Astrocyte (in vitro differentiated cells and primary cell): ENCODE measurements at regions not wholly inside any gene's neighbourhood (a gene's known extent, or its start where the extent isn't known, plus 50 kb on each side); places are given as distances from the start of the nearest gene placed in this dataset.

Experiments used
- DNase-seq: peaks from one replicate; pipeline ENCODE4 v3.0.0-alpha.2; 2010; ENCODE audit warnings: low read depth
- FAIRE-seq: peaks from 2 replicates; lab custom pipeline; 2011; peaks lifted over from hg19 to GRCh38; lab: Jason Lieb, UNC
- H2AFZ ChIP-seq: 2 replicates; pipeline ENCODE4 v1.6.0; 2012; ENCODE audit warnings: low read depth, low read length, inconsistent platforms
- H3K27ac ChIP-seq: 2 replicates; pipeline ENCODE4 v1.5.1; 2011; ENCODE audit warnings: low read depth, low read length, inconsistent platforms
- H3K27me3 ChIP-seq: 2 replicates; pipeline ENCODE4 v1.6.0; 2011; ENCODE audit warnings: low read length, inconsistent platforms; ENCODE audit not compliant: insufficient read depth
- H3K36me3 ChIP-seq: 2 replicates; pipeline ENCODE4 v1.5.1; 2011; ENCODE audit warnings: low read length, inconsistent platforms; ENCODE audit not compliant: insufficient read depth
- H3K4me1 ChIP-seq: 2 replicates; pipeline ENCODE4 v1.5.1; 2011; ENCODE audit warnings: low read length, inconsistent platforms; ENCODE audit not compliant: insufficient read depth
- H3K4me2 ChIP-seq: 2 replicates; pipeline ENCODE4 v1.6.0; 2012; ENCODE audit warnings: low read length, inconsistent platforms
- H3K4me3 ChIP-seq: 2 replicates; pipeline ENCODE4 v1.5.1; 2011; ENCODE audit warnings: low read depth, mild to moderate bottlenecking, low read length, inconsistent platforms; ENCODE audit not compliant: insufficient read depth
- H3K79me2 ChIP-seq: 2 replicates; pipeline ENCODE4 v1.6.0; 2012; ENCODE audit warnings: mild to moderate bottlenecking, low read length, inconsistent platforms; ENCODE audit not compliant: insufficient read depth
- H3K9ac ChIP-seq: 2 replicates; pipeline ENCODE4 v1.6.0; 2012; ENCODE audit warnings: mild to moderate bottlenecking, low read length, inconsistent platforms
- H3K9me3 ChIP-seq: 2 replicates; pipeline ENCODE4 v1.5.1; 2012; ENCODE audit warnings: low read depth, mild to moderate bottlenecking, low read length, inconsistent platforms; ENCODE audit not compliant: insufficient read depth
- H4K20me1 ChIP-seq: 2 replicates; pipeline ENCODE4 v1.6.0; 2012; ENCODE audit warnings: low read length, inconsistent platforms; ENCODE audit not compliant: insufficient read depth
- H3K27ac Mint-ChIP-seq: one replicate; pipeline ENCODE4 v1.8.0; 2021; ENCODE audit warnings: mild to moderate bottlenecking, mixed read lengths; ENCODE audit not compliant: unreplicated experiment
- H3K27me3 Mint-ChIP-seq: one replicate; pipeline ENCODE4 v1.8.0; 2021; ENCODE audit warnings: low read depth, mixed read lengths; ENCODE audit not compliant: unreplicated experiment
- H3K36me3 Mint-ChIP-seq: one replicate; pipeline ENCODE4 v1.8.0; 2021; ENCODE audit warnings: low read depth, mixed read lengths; ENCODE audit not compliant: unreplicated experiment
- H3K4me1 Mint-ChIP-seq: one replicate; pipeline ENCODE4 v1.8.0; 2021; ENCODE audit warnings: low read depth, mixed read lengths; ENCODE audit not compliant: unreplicated experiment
- H3K4me3 Mint-ChIP-seq: one replicate; pipeline ENCODE4 v1.8.0; 2021; ENCODE audit warnings: mild to moderate bottlenecking, moderate library complexity, mixed read lengths; ENCODE audit not compliant: unreplicated experiment
- H3K9me3 Mint-ChIP-seq: one replicate; pipeline ENCODE4 v1.8.0; 2021; ENCODE audit warnings: mild to moderate bottlenecking, mixed read lengths; ENCODE audit not compliant: unreplicated experiment
- CTCF ChIP-seq: IDR thresholded peaks from 2 replicates; pipeline ENCODE4 v1.5.1; 2011; ENCODE audit warnings: low read depth, mild to moderate bottlenecking, inconsistent platforms, low read length, moderate library complexity; ENCODE audit not compliant: insufficient read depth
- EZH2 ChIP-seq: IDR thresholded peaks from 2 replicates; pipeline ENCODE4 v1.6.1; 2012; ENCODE audit warnings: mild to moderate bottlenecking, low read length, inconsistent platforms; ENCODE audit not compliant: insufficient read depth

GRCh38 chr6:67882436-67883311 is 752.4 kb upstream of the ADGRB3 start:
- DNase-seq (no peak), FAIRE-seq (no peak)
- no peak overlapping the region for H2AFZ ChIP-seq
- H4K20me1 ChIP-seq: no peaks in the 10 kb centered on the region
- TF ChIP-seq CTCF: no peak
- no peak for TF ChIP-seq EZH2
- Mint-ChIP-seq H3K4me3 (no peak overlapping the region), H3K36me3 (no peaks in the 10 kb centered on the region), H3K9me3 (no peaks in the 10 kb centered on the region), H3K27ac (no peak overlapping the region), H3K4me1 (no peaks in the 10 kb centered on the region), H3K27me3 (no peaks in the 10 kb centered on the region)
- H3K9me3 ChIP-seq: no peaks in the 10 kb centered on the region
- peaks cover 6% of the 10 kb centered on the region for H3K4me1 ChIP-seq
- H3K27ac ChIP-seq: no peak overlapping the region
- no peaks in the 10 kb centered on the region for H3K36me3 ChIP-seq
- no peaks in the 10 kb centered on the region for H3K27me3 ChIP-seq
- H3K4me2 ChIP-seq: no peak overlapping the region
- no peak overlapping the region for H3K9ac ChIP-seq
- H3K79me2 ChIP-seq: no peaks in the 10 kb centered on the region
- no peak overlapping the region for H3K4me3 ChIP-seq

- Mint-ChIP-seq H3K27me3 (no peaks in the 10 kb centered on the region), H3K27ac (no peak overlapping the region), H3K36me3 (no peaks in the 10 kb centered on the region), H3K4me3 (no peak overlapping the region), H3K9me3 (no peaks in the 10 kb centered on the region), H3K4me1 (no peaks in the 10 kb centered on the region)
- no peaks in the 10 kb centered on the region for H3K9me3 ChIP-seq
- no peak overlapping the region for H3K27ac ChIP-seq
- no peaks in the 10 kb centered on the region for H4K20me1 ChIP-seq
- peak overlapping the region; percentile 49 for H3K4me2 ChIP-seq
- H3K27me3 ChIP-seq: no peaks in the 10 kb centered on the region
- DNase-seq (no peak), FAIRE-seq (no peak)
- H3K4me3 ChIP-seq: no peak overlapping the region
- H3K79me2 ChIP-seq: no peaks in the 10 kb centered on the region
- no peak overlapping the region for H3K9ac ChIP-seq
- TF ChIP-seq CTCF: no peak
- no peak for TF ChIP-seq EZH2
- no peaks in the 10 kb centered on the region for H3K36me3 ChIP-seq
- no peak overlapping the region for H2AFZ ChIP-seq
- peaks cover 6% of the 10 kb centered on the region for H3K4me1 ChIP-seq
These were observed 753.4 kb upstream of the ADGRB3 start for GRCh38 chr6:67881706-67882065.
